HepG2 (cell line): ENCODE measurements at regions not wholly inside any gene's neighbourhood (a gene's known extent, or its start where the extent isn't known, plus 50 kb on each side); places are given as distances from the start of the nearest gene placed in this dataset.

Experiments
- ATAC-seq: fragments of 200-7000 bp; cut with Tn5 transposase; 3 replicates; pipeline ENCODE4 v1.9.1; 2020; ENCODE audit warnings: mild to moderate bottlenecking, moderate library complexity
- BruUV-seq: library from RNA; stranded (reverse); fragments of 400-500 nt; replicated peaks from 2 replicates; lab custom pipeline; 2021; lab: Mats Ljungman, UMichigan
- CTCF ChIA-PET: fragments of 300-600 bp; formaldehyde crosslinking; extraction: SDS; loops from one replicate; lab custom pipeline; 2021; ENCODE audit warnings: low total read pairs, inconsistent platforms, low intra/inter-chr PET ratio; lab: Yijun Ruan, JAX
- POLR2A ChIA-PET: fragments of 350-600 bp; sonication (Branson Sonifier 250); formaldehyde crosslinking; loops from one replicate; lab custom pipeline; 2020; ENCODE audit warnings: antibody characterized with exemption, inconsistent platforms; lab: Yijun Ruan, JAX
- DNase-seq: peaks from one replicate; pipeline ENCODE4 v3.0.0-alpha.2; 2015; ENCODE audit warnings: low spot score
- FAIRE-seq: peaks from 3 replicates; lab custom pipeline; 2011; peaks lifted over from hg19 to GRCh38; lab: Jason Lieb, UNC
- H2AFZ ChIP-seq: one replicate; pipeline ENCODE4 v1.6.1; 2011; ENCODE audit warnings: low read length, inconsistent platforms
- H3K27ac ChIP-seq: fragments of 300-600 bp; 3 replicates; pipeline ENCODE4 v1.8.0; 2011; ENCODE audit warnings: mixed run types, mild to moderate bottlenecking, mixed read lengths, low read length, inconsistent platforms; ENCODE audit not compliant: insufficient read depth; ENCODE audit errors: extremely low read length
- H3K27me3 ChIP-seq, 2 experiments: fragments of 200-600 bp in 1 of 2; 2 replicates in 1 of 2; 3 replicates in 1 of 2; pipeline versions ENCODE4 v1.6.0 to v1.8.0; 2011; ENCODE audit warnings: low read length in 2 of 2, mild to moderate bottlenecking in 2 of 2, moderate library complexity in 2 of 2, inconsistent platforms in 1 of 2; ENCODE audit not compliant: insufficient read depth in 2 of 2, control insufficient read depth in 1 of 2
- H3K36me3 ChIP-seq, 2 experiments: fragments of 200-600 bp in 1 of 2; replicated peaks in 1 of 2; 2 replicates in 1 of 2; 3 replicates in 1 of 2; pipeline versions ENCODE4 v1.5.1 to v1.8.0; 2011; ENCODE audit warnings: low read length in 2 of 2, inconsistent platforms in 1 of 2; ENCODE audit not compliant: insufficient read depth in 2 of 2, control insufficient read depth in 1 of 2
- H3K4me1 ChIP-seq: 2 replicates; pipeline ENCODE4 v1.5.1; 2012; ENCODE audit warnings: low read length, inconsistent platforms; ENCODE audit not compliant: insufficient read depth
- H3K4me2 ChIP-seq: 2 replicates; pipeline ENCODE4 v1.6.0; 2011; ENCODE audit warnings: low read depth, low read length, inconsistent platforms
- H3K4me3 ChIP-seq, 3 experiments: fragments of 200-600 bp in 1 of 3; sonication (generic), shearing (Covaris generic) in 1 of 3; replicated peaks in 1 of 3; 2 replicates each; pipeline ENCODE4 v1.5.1; 2011 to 2016; ENCODE audit warnings: low read length in 3 of 3, inconsistent platforms in 2 of 3, low read depth in 2 of 3, mild to moderate bottlenecking in 2 of 3, control low read depth in 1 of 3, mixed read lengths in 1 of 3; ENCODE audit not compliant: insufficient read depth in 1 of 3
- H3K79me2 ChIP-seq: one replicate; pipeline ENCODE4 v1.6.1; 2011; ENCODE audit warnings: low read length, inconsistent platforms; ENCODE audit not compliant: insufficient read depth
- H3K9ac ChIP-seq: 2 replicates; pipeline ENCODE4 v1.6.0; 2011; ENCODE audit warnings: mild to moderate bottlenecking, low read depth, low read length, inconsistent platforms; ENCODE audit not compliant: insufficient read depth
- H3K9me3 ChIP-seq: 2 replicates; pipeline ENCODE4 v1.5.1; 2012; ENCODE audit warnings: mild to moderate bottlenecking, low read length
- H4K20me1 ChIP-seq: 2 replicates; pipeline ENCODE4 v1.6.0; 2011; ENCODE audit warnings: inconsistent platforms, mild to moderate bottlenecking, low read length, moderate library complexity; ENCODE audit not compliant: insufficient read depth
- CBX1 ChIP-seq: IDR thresholded peaks from one replicate; pipeline ENCODE4 v1.6.1; 2016; ENCODE audit warnings: antibody characterized with exemption, low read depth
- HOMEZ ChIP-seq: IDR thresholded peaks from 2 replicates; pipeline ENCODE4 v1.6.1; 2016; ENCODE audit warnings: low read depth
- ZBTB4 ChIP-seq: sonication (generic); formaldehyde crosslinking; IDR thresholded peaks from 2 replicates; pipeline ENCODE4 v1.4.0; 2020; ENCODE audit warnings: missing genetic modification reagents, mild to moderate bottlenecking, borderline replicate concordance
- ZNF326 ChIP-seq: sonication (generic); formaldehyde crosslinking; IDR thresholded peaks from 2 replicates; pipeline ENCODE4 v1.4.0; 2020; ENCODE audit warnings: missing genetic modification reagents, borderline replicate concordance
- ZNF343 ChIP-seq: sonication (generic); formaldehyde crosslinking; IDR thresholded peaks from 2 replicates; pipeline ENCODE4 v1.4.0; 2020; ENCODE audit warnings: mild to moderate bottlenecking, missing genetic modification reagents
- ZNF619 ChIP-seq: sonication (generic); formaldehyde crosslinking; IDR thresholded peaks from 2 replicates; pipeline ENCODE4 v1.4.0; 2020; ENCODE audit warnings: mild to moderate bottlenecking, missing genetic modification reagents
- ZNF75D ChIP-seq: sonication (generic); formaldehyde crosslinking; IDR thresholded peaks from 2 replicates; pipeline ENCODE4 v1.8.1; 2023; ENCODE audit warnings: missing genetic modification reagents, mild to moderate bottlenecking, borderline replicate concordance
- ZNF891 ChIP-seq: sonication (generic); formaldehyde crosslinking; IDR thresholded peaks from 2 replicates; pipeline ENCODE4 v1.5.0; 2020; ENCODE audit warnings: mild to moderate bottlenecking, missing genetic modification reagents
- WGBS: methylation state at CpG from one replicate; pipeline ENCODE4 v1.1.6; 2017; ENCODE audit warnings: low lambda C conversion rate; 5-methylcytosine and 5-hydroxymethylcytosine counted together
- in situ Hi-C: cut with HindIII; loops from 2 replicates; pipeline ENCODE4 v1.10.0; 2017; ENCODE audit warnings: low pct_unique_long_range_greater_than_20kb; ENCODE audit not compliant: extremely low pct_ligation_motif_present
- intact Hi-C: fragments of 100-400 bp; cut with micrococcal nuclease; formaldehyde crosslinking; loops from one replicate; pipeline ENCODE4 v1.10.0; 2022; ENCODE audit not compliant: unreplicated experiment
- TF ChIP-seq, protein P1 (sequence below): sonication (generic); formaldehyde crosslinking; IDR thresholded peaks from 2 replicates; pipeline ENCODE4 v1.4.0; 2020; ENCODE audit warnings: missing genetic modification reagents, borderline replicate concordance

- Histone ChIP-seq H3K4me3 (no peak overlapping the region), H3K4me1 (peaks cover 8% of the 10 kb centered on the region), H4K20me1 (no peaks in the 10 kb centered on the region), H3K9ac (no peak overlapping the region), H3K27ac (no peak overlapping the region), H2AFZ (no peak overlapping the region), H3K9me3 (no peaks in the 10 kb centered on the region), H3K36me3 (no peaks in the 10 kb centered on the region), H3K4me2 (no peak overlapping the region), H3K79me2 (no peaks in the 10 kb centered on the region), H3K27me3 (no peaks in the 10 kb centered on the region)
- DNase-seq (no peak), FAIRE-seq (no peak), ATAC-seq (no peak)
- ChIA-PET CTCF (no interaction called here), POLR2A (no interaction called here)
- 97% methylated on average over 7 of the region's 7 CpGs for WGBS
- BruUV-seq: no TSS peak
- in situ Hi-C loops: no loop called here
- no peak for TF ChIP-seq ZNF75D (CRISPR knock-in tag)
- no peak for TF ChIP-seq ZNF326
- TF ChIP-seq, protein P1, sequence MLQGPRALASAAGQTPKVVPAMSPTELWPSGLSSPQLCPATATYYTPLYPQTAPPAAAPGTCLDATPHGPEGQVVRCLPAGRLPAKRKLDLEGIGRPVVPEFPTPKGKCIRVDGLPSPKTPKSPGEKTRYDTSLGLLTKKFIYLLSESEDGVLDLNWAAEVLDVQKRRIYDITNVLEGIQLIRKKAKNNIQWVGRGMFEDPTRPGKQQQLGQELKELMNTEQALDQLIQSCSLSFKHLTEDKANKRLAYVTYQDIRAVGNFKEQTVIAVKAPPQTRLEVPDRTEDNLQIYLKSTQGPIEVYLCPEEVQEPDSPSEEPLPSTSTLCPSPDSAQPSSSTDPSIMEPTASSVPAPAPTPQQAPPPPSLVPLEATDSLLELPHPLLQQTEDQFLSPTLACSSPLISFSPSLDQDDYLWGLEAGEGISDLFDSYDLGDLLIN (CRISPR knock-in tag): no peak
- no peak for TF ChIP-seq ZNF343 (CRISPR knock-in tag)
- TF ChIP-seq ZNF891: no peak
- no peak for TF ChIP-seq CBX1
- no peak for TF ChIP-seq ZNF619 (CRISPR knock-in tag)
- no peak for TF ChIP-seq ZBTB4 (CRISPR knock-in tag)
- no peak for TF ChIP-seq HOMEZ (CRISPR knock-in tag)
- intact Hi-C loops: no loop called here
These were observed 205.7 kb upstream of the NPSR1 start for GRCh38 chr7:34452363-34452762.
